ENCODE measurements at regions not wholly inside any gene's neighbourhood (a gene's known extent, or its start where the extent isn't known, plus 50 kb on each side); places are given as distances from the start of the nearest gene placed in this dataset.

GRCh38 chr2:238742066-238742465, 105.8 kb upstream of the TWIST2 start:
- TF ChIP-seq POLR2A (IDR thresholded peaks at IDR 0.05) (no peak), CTCF (IDR thresholded peaks at IDR 0.05 in 8 of 11, conservative IDR thresholded peaks at IDR 0.05 in 3 of 11) (no peak)

All from spleen (tissue), 7 donors.